Astrocyte (in vitro differentiated cells and primary cell): ENCODE measurements at regions not wholly inside any gene's neighbourhood (a gene's known extent, or its start where the extent isn't known, plus 50 kb on each side); places are given as distances from the start of the nearest gene placed in this dataset.

Source experiments
- DNase-seq: peaks from one replicate; pipeline ENCODE4 v3.0.0-alpha.2; 2010; ENCODE audit warnings: low read depth
- FAIRE-seq: peaks from 2 replicates; lab custom pipeline; 2011; peaks lifted over from hg19 to GRCh38; lab: Jason Lieb, UNC
- H2AFZ ChIP-seq: 2 replicates; pipeline ENCODE4 v1.6.0; 2012; ENCODE audit warnings: low read depth, low read length, inconsistent platforms
- H3K27ac ChIP-seq: 2 replicates; pipeline ENCODE4 v1.5.1; 2011; ENCODE audit warnings: low read depth, low read length, inconsistent platforms
- H3K27me3 ChIP-seq: 2 replicates; pipeline ENCODE4 v1.6.0; 2011; ENCODE audit warnings: low read length, inconsistent platforms; ENCODE audit not compliant: insufficient read depth
- H3K36me3 ChIP-seq: 2 replicates; pipeline ENCODE4 v1.5.1; 2011; ENCODE audit warnings: low read length, inconsistent platforms; ENCODE audit not compliant: insufficient read depth
- H3K4me1 ChIP-seq: 2 replicates; pipeline ENCODE4 v1.5.1; 2011; ENCODE audit warnings: low read length, inconsistent platforms; ENCODE audit not compliant: insufficient read depth
- H3K4me2 ChIP-seq: 2 replicates; pipeline ENCODE4 v1.6.0; 2012; ENCODE audit warnings: low read length, inconsistent platforms
- H3K4me3 ChIP-seq: 2 replicates; pipeline ENCODE4 v1.5.1; 2011; ENCODE audit warnings: low read depth, mild to moderate bottlenecking, low read length, inconsistent platforms; ENCODE audit not compliant: insufficient read depth
- H3K79me2 ChIP-seq: 2 replicates; pipeline ENCODE4 v1.6.0; 2012; ENCODE audit warnings: mild to moderate bottlenecking, low read length, inconsistent platforms; ENCODE audit not compliant: insufficient read depth
- H3K9ac ChIP-seq: 2 replicates; pipeline ENCODE4 v1.6.0; 2012; ENCODE audit warnings: mild to moderate bottlenecking, low read length, inconsistent platforms
- H3K9me3 ChIP-seq: 2 replicates; pipeline ENCODE4 v1.5.1; 2012; ENCODE audit warnings: low read depth, mild to moderate bottlenecking, low read length, inconsistent platforms; ENCODE audit not compliant: insufficient read depth
- H4K20me1 ChIP-seq: 2 replicates; pipeline ENCODE4 v1.6.0; 2012; ENCODE audit warnings: low read length, inconsistent platforms; ENCODE audit not compliant: insufficient read depth
- H3K27ac Mint-ChIP-seq: one replicate; pipeline ENCODE4 v1.8.0; 2021; ENCODE audit warnings: mild to moderate bottlenecking, mixed read lengths; ENCODE audit not compliant: unreplicated experiment
- H3K27me3 Mint-ChIP-seq: one replicate; pipeline ENCODE4 v1.8.0; 2021; ENCODE audit warnings: low read depth, mixed read lengths; ENCODE audit not compliant: unreplicated experiment
- H3K36me3 Mint-ChIP-seq: one replicate; pipeline ENCODE4 v1.8.0; 2021; ENCODE audit warnings: low read depth, mixed read lengths; ENCODE audit not compliant: unreplicated experiment
- H3K4me1 Mint-ChIP-seq: one replicate; pipeline ENCODE4 v1.8.0; 2021; ENCODE audit warnings: low read depth, mixed read lengths; ENCODE audit not compliant: unreplicated experiment
- H3K4me3 Mint-ChIP-seq: one replicate; pipeline ENCODE4 v1.8.0; 2021; ENCODE audit warnings: mild to moderate bottlenecking, moderate library complexity, mixed read lengths; ENCODE audit not compliant: unreplicated experiment
- H3K9me3 Mint-ChIP-seq: one replicate; pipeline ENCODE4 v1.8.0; 2021; ENCODE audit warnings: mild to moderate bottlenecking, mixed read lengths; ENCODE audit not compliant: unreplicated experiment
- CTCF ChIP-seq: IDR thresholded peaks from 2 replicates; pipeline ENCODE4 v1.5.1; 2011; ENCODE audit warnings: low read depth, mild to moderate bottlenecking, inconsistent platforms, low read length, moderate library complexity; ENCODE audit not compliant: insufficient read depth
- EZH2 ChIP-seq: IDR thresholded peaks from 2 replicates; pipeline ENCODE4 v1.6.1; 2012; ENCODE audit warnings: mild to moderate bottlenecking, low read length, inconsistent platforms; ENCODE audit not compliant: insufficient read depth

DNA sequence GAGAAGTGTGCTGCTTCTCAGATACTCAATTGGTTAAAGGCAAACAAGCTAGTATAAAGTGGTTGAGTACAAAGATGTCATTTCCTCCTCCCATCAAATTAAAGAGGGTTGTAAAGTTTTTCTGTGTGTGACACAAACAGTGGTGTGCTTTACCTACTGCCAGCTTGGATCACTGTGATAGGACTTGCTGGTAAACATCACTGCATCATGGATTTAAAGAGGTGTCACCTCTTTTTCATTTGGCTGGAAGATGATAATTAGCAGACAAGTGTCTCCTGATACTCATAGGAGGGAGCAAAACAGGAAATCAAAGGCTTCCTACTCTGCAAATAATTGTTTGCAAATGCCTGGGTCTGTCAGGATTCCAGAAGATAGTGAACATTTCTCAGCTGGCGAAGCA is 200.5 kb downstream of the MDFIC start:
- H3K4me2 ChIP-seq = no peak overlapping the region
- no peaks in the 10 kb centered on the region for H3K27me3 ChIP-seq
- DNase-seq (no peak), FAIRE-seq (no peak)
- no peak overlapping the region for H3K27ac ChIP-seq
- Mint-ChIP-seq H3K4me1 (no peaks in the 10 kb centered on the region), H3K36me3 (no peaks in the 10 kb centered on the region), H3K27ac (no peak overlapping the region), H3K9me3 (no peaks in the 10 kb centered on the region), H3K27me3 (no peaks in the 10 kb centered on the region), H3K4me3 (no peak overlapping the region)
- no peaks in the 10 kb centered on the region for H3K79me2 ChIP-seq
- no peak overlapping the region for H3K4me3 ChIP-seq
- H3K36me3 ChIP-seq = no peaks in the 10 kb centered on the region
- no peak overlapping the region for H3K9ac ChIP-seq
- no peaks in the 10 kb centered on the region for H4K20me1 ChIP-seq
- no peak overlapping the region for H2AFZ ChIP-seq
- H3K9me3 ChIP-seq = no peaks in the 10 kb centered on the region
- TF ChIP-seq CTCF (no peak), EZH2 (no peak)
- H3K4me1 ChIP-seq = no peaks in the 10 kb centered on the region

DNA sequence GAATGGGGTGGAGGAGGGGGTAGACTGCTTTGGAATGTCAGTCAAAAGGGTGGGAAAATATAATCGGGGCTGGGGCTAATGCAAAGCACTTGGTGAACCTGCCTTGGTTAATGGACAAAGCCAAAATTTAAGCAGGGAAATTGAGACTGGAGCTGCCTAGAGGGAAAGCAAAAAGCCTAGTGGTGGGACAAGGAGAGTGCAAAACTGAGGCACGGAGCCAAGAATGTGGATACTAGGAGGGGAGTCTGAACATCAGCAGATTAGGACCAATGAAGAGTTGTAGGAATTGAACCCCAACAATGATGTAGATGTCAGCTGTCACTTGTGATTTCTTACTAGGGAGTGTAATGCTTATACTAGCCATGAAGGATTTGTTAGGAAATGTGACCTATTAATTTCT is 195.9 kb downstream of the MDFIC start:
- H2AFZ ChIP-seq = no peak overlapping the region
- H4K20me1 ChIP-seq = no peaks in the 10 kb centered on the region
- H3K36me3 ChIP-seq = no peaks in the 10 kb centered on the region
- Mint-ChIP-seq H3K27ac (no peak overlapping the region), H3K4me3 (no peak overlapping the region), H3K27me3 (no peaks in the 10 kb centered on the region), H3K36me3 (no peaks in the 10 kb centered on the region), H3K4me1 (no peaks in the 10 kb centered on the region), H3K9me3 (peaks cover 4% of the 10 kb centered on the region)
- no peaks in the 10 kb centered on the region for H3K4me1 ChIP-seq
- no peak overlapping the region for H3K9ac ChIP-seq
- H3K4me2 ChIP-seq = no peak overlapping the region
- no peak overlapping the region for H3K27ac ChIP-seq
- H3K9me3 ChIP-seq = no peaks in the 10 kb centered on the region
- H3K27me3 ChIP-seq = no peaks in the 10 kb centered on the region
- FAIRE-seq (no peak), DNase-seq (no peak)
- no peaks in the 10 kb centered on the region for H3K79me2 ChIP-seq
- no peak overlapping the region for H3K4me3 ChIP-seq
- no peak for TF ChIP-seq CTCF
- TF ChIP-seq EZH2 = no peak

DNA sequence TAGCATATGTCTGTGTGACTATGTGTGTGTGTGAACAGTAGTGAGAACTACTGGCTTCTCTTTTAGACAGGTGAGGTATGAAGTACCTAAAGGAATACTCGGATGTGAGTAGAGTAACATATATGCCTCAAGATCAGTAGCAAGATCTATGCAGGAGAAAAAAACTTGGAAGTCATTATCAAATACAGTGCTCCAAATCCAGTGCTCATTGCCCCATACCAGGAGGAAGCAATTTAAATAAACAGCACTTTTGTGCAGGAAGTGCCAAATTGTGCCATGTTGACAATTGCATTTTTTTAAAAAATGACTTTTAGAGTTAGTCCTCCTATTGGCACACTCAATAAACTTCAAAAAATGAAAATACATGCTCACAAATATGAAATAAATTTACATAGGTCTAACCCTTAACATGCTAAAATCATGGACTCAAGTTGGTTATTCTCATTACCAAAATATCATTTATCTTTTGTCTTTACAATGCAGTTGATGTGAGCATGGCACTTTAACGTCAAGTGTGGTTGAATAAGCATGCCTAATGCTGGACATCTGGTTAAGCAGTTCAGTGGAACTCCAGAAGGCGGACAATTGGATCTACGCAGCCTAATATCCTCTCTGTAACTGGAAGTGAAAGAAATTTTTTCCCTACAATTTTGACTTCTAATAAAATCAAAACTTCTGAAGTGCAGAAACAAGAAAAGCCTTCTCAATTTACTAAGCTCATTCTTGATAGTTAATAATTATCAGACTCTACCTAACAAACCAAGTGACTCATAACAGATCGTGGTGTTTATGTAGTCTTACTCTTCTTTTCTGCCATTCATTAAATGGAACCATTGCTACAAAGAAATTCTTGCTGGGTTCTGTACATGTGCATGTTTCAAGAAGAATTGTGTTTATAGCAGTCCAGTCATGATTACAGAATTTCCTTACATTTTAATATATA is 195.2 kb downstream of the MDFIC start:
- H3K4me3 Mint-ChIP-seq = no peak overlapping the region
- H3K36me3 Mint-ChIP-seq = no peaks in the 10 kb centered on the region
- H3K79me2 ChIP-seq = no peaks in the 10 kb centered on the region
- H3K9ac ChIP-seq = no peak overlapping the region
- no peak for DNase-seq
- TF ChIP-seq CTCF (no peak), EZH2 (no peak)
- FAIRE-seq = no peak
- H2AFZ ChIP-seq = no peak overlapping the region
- no peaks in the 10 kb centered on the region for H3K27me3 ChIP-seq
- no peak overlapping the region for H3K4me3 ChIP-seq
- no peaks in the 10 kb centered on the region for H3K4me1 Mint-ChIP-seq
- no peaks in the 10 kb centered on the region for H4K20me1 ChIP-seq
- H3K27ac ChIP-seq = no peak overlapping the region
- H3K4me1 ChIP-seq = no peaks in the 10 kb centered on the region
- no peaks in the 10 kb centered on the region for H3K27me3 Mint-ChIP-seq
- no peaks in the 10 kb centered on the region for H3K36me3 ChIP-seq
- peaks cover 6% of the 10 kb centered on the region for H3K9me3 Mint-ChIP-seq
- no peaks in the 10 kb centered on the region for H3K9me3 ChIP-seq
- H3K4me2 ChIP-seq = no peak overlapping the region
- no peak overlapping the region for H3K27ac Mint-ChIP-seq
